HepG2 (cell line): ENCODE measurements at regions not wholly inside any gene's neighbourhood (a gene's known extent, or its start where the extent isn't known, plus 50 kb on each side); places are given as distances from the start of the nearest gene placed in this dataset.

ENCODE experiments used
- EED ChIP-seq: sonication (generic); formaldehyde crosslinking; IDR thresholded peaks from 2 replicates; pipeline ENCODE4 v1.5.0; 2020; ENCODE audit warnings: mild to moderate bottlenecking, missing genetic modification reagents
- ZNF713 ChIP-seq: sonication (generic); formaldehyde crosslinking; IDR thresholded peaks from 2 replicates; pipeline ENCODE4 v1.4.0; 2020; ENCODE audit warnings: mild to moderate bottlenecking, missing genetic modification reagents
- ZNF772 ChIP-seq: sonication (generic); formaldehyde crosslinking; IDR thresholded peaks from 2 replicates; pipeline ENCODE4 v1.5.0; 2020; ENCODE audit warnings: mild to moderate bottlenecking, missing genetic modification reagents
- TF ChIP-seq, protein P1 (sequence below): sonication (generic); formaldehyde crosslinking; IDR thresholded peaks from 2 replicates; pipeline ENCODE4 v1.5.0; 2020; ENCODE audit warnings: missing genetic modification reagents
- TF ChIP-seq, protein P2 (sequence below): IDR thresholded peaks from 2 replicates; pipeline ENCODE4 v1.6.1; 2016
- TF ChIP-seq, protein P3 (sequence below): fragments of 450-650 bp; IDR thresholded peaks from 2 replicates; pipeline ENCODE4 v1.6.1; 2017; ENCODE audit warnings: mild to moderate bottlenecking
- TF ChIP-seq, protein P4 (sequence below): sonication (generic); formaldehyde crosslinking; IDR thresholded peaks from 2 replicates; pipeline ENCODE4 v1.8.0; 2022; ENCODE audit warnings: mild to moderate bottlenecking, missing genetic modification reagents, moderate library complexity
- TF ChIP-seq, protein P5 (sequence below): sonication (generic); formaldehyde crosslinking; IDR thresholded peaks from 2 replicates; pipeline ENCODE4 v1.5.1; 2020; ENCODE audit warnings: missing genetic modification reagents, mild to moderate bottlenecking, borderline replicate concordance

DNA sequence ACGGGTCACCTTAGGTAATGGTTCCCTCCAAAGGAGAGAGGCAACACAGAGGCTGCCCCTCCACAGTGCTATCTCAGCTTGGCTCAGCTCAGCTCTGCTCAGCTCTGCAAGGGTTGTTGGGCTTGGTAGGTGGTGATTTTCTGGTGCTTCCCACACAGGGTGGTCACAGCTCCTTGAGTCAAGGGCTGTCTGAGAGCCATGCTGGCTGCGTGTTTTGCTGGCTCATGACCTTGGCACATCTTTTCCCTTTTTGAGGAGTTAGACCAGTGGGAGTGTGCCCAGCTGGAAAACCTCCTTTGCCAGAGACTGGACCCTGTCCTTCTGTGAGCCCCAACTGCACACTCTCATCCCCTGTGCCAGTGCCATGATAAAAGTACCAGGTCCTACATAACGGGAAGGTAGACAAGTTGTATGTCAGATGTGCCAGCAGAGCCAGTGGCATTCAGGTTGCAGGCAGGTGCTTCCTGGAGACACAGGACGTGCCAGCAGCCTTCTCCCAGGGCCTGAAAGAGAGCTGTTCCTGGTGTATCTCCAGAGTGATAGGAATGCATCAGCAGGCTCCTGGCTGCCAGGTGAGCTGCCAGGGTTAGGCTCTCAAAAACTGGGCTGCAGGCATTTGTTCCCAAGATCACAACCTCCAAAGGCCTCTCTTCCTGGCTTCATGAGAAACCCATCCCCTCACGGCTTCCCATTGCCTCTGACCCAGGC is 118.6 kb upstream of the CXCL14 start (continued):
- TF ChIP-seq, protein P1, sequence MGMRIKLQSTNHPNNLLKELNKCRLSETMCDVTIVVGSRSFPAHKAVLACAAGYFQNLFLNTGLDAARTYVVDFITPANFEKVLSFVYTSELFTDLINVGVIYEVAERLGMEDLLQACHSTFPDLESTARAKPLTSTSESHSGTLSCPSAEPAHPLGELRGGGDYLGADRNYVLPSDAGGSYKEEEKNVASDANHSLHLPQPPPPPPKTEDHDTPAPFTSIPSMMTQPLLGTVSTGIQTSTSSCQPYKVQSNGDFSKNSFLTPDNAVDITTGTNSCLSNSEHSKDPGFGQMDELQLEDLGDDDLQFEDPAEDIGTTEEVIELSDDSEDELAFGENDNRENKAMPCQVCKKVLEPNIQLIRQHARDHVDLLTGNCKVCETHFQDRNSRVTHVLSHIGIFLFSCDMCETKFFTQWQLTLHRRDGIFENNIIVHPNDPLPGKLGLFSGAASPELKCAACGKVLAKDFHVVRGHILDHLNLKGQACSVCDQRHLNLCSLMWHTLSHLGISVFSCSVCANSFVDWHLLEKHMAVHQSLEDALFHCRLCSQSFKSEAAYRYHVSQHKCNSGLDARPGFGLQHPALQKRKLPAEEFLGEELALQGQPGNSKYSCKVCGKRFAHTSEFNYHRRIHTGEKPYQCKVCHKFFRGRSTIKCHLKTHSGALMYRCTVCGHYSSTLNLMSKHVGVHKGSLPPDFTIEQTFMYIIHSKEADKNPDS (CRISPR knock-in tag): no peak
- TF ChIP-seq, protein P2, sequence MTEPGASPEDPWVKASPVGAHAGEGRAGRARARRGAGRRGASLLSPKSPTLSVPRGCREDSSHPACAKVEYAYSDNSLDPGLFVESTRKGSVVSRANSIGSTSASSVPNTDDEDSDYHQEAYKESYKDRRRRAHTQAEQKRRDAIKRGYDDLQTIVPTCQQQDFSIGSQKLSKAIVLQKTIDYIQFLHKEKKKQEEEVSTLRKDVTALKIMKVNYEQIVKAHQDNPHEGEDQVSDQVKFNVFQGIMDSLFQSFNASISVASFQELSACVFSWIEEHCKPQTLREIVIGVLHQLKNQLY (CRISPR knock-in tag): no peak
- no peak for TF ChIP-seq EED (CRISPR knock-in tag)
- TF ChIP-seq, protein P3, sequence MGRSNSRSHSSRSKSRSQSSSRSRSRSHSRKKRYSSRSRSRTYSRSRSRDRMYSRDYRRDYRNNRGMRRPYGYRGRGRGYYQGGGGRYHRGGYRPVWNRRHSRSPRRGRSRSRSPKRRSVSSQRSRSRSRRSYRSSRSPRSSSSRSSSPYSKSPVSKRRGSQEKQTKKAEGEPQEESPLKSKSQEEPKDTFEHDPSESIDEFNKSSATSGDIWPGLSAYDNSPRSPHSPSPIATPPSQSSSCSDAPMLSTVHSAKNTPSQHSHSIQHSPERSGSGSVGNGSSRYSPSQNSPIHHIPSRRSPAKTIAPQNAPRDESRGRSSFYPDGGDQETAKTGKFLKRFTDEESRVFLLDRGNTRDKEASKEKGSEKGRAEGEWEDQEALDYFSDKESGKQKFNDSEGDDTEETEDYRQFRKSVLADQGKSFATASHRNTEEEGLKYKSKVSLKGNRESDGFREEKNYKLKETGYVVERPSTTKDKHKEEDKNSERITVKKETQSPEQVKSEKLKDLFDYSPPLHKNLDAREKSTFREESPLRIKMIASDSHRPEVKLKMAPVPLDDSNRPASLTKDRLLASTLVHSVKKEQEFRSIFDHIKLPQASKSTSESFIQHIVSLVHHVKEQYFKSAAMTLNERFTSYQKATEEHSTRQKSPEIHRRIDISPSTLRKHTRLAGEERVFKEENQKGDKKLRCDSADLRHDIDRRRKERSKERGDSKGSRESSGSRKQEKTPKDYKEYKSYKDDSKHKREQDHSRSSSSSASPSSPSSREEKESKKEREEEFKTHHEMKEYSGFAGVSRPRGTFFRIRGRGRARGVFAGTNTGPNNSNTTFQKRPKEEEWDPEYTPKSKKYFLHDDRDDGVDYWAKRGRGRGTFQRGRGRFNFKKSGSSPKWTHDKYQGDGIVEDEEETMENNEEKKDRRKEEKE: no peak
- TF ChIP-seq, protein P4, sequence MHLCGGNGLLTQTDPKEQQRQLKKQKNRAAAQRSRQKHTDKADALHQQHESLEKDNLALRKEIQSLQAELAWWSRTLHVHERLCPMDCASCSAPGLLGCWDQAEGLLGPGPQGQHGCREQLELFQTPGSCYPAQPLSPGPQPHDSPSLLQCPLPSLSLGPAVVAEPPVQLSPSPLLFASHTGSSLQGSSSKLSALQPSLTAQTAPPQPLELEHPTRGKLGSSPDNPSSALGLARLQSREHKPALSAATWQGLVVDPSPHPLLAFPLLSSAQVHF (CRISPR knock-in tag): no peak
- no peak for TF ChIP-seq ZNF772 (CRISPR knock-in tag)
- TF ChIP-seq, protein P5, sequence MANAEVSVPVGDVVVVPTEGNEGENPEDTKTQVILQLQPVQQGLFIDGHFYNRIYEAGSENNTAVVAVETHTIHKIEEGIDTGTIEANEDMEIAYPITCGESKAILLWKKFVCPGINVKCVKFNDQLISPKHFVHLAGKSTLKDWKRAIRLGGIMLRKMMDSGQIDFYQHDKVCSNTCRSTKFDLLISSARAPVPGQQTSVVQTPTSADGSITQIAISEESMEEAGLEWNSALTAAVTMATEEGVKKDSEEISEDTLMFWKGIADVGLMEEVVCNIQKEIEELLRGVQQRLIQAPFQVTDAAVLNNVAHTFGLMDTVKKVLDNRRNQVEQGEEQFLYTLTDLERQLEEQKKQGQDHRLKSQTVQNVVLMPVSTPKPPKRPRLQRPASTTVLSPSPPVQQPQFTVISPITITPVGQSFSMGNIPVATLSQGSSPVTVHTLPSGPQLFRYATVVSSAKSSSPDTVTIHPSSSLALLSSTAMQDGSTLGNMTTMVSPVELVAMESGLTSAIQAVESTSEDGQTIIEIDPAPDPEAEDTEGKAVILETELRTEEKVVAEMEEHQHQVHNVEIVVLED (CRISPR knock-in tag): no peak
- no peak for TF ChIP-seq ZNF713
